Limb (tissue), 2 donors: ENCODE measurements at regions not wholly inside any gene's neighbourhood (a gene's known extent, or its start where the extent isn't known, plus 50 kb on each side); places are given as distances from the start of the nearest gene placed in this dataset.

Experiments
- DNase-seq, 2 donors: peaks; one replicate each; pipeline ENCODE4 v3.0.0-alpha.2; 2016; ENCODE audit errors: extremely low spot score in 2 of 2

DNA sequence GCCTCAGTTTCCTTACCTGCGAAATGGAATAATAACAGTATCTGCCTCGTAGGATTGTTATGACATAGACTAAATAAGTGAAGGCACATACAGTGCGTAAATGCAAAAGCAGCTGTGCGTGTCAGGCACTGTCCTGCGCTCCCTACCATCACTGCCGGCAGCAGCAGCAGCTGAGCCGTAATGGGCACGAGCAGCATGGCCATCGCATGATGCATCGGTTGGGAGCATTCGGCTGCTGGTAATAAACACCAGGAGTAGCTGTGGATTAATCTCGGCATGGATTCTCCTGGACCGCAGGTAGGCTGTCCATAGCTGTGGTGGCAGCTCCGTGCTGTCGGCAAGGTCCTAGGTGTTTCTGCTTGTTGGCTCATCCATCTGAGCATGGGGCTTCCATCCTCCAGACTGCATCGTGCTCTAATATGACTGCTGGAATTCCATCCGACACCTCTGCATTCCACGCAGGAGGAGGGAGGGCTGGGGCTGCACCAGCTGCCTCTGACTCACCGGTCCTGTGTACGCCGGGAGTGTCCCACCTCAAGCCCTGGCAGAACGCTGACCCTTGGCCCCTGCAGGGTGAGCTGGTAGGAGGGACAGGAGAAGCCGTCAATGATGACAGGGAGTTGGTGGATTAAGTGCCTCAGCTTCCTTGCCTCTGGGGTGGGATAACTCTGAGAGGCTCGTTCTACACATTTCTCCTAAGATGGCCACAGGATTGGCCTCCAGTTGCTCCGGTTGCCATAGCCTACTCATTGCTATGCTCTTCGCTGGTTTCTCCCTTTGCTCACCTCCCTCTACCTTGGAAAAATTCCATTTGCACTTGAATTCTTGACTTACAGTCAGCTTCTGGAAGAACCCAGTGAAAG lies 100.9 kb upstream of the PMEPA1 start:
- no peak for DNase-seq

- no peak for DNase-seq
These were observed 99.9 kb upstream of the PMEPA1 start for GRCh38 chr20:57809661-57810172.

DNA sequence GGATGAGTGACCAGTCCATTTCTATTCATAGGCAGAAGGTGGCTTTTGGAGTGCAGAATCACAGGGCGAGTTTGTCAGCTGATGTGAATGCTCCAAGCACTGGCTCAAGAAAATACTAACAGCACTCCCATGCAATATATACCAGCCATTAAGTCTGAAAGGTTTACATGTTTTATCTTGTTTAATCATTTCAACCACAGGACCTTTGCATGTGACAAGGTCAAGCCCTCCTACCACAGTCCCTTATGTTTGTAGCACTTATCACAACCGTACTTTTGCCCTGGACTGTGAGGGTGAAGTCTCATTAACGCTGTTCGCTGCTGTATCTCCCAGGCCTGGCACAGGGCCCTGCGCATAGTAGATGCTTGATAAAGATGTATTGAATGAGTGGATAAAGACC lies 99.3 kb upstream of the PMEPA1 start:
- DNase-seq: no peak

DNA sequence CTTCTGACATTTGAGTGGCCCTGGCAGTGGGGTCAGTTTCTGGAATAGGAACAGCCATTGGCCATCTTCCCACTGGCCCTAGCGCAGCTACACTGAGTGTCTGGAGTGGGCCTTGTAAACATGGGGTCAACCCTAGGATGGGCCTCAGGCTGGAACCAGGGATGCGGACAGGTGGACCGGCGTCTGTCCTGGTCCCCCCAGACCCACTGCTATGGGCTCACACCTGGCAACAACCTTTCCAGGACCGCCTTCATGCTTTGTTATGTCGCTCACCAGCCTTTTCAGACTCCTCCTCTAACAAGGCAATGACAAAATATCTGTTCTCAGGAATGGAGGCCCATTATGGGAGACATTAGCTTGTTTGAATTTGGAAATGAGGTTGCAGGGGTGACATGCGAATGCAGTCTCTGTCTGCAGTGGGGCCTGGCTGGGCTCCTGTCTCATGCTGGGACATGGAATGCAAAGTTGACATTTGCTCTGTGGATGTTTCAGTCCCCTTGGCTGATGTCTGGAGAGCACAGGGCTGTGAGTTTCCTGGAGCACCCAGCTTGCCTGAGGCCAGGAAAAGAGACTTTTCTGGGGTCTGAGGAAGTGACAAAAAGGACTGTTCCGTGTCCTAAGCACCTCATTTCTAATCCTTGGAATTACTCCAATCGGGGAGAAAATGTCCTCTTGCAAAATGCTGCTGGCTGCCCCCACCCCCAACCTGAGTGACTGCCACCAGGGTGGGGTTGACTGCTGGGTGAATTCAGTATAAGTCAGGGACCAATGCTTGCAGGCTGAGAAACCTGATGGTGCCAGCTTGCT lies 98.7 kb upstream of the PMEPA1 start:
- DNase-seq: no peak

DNA sequence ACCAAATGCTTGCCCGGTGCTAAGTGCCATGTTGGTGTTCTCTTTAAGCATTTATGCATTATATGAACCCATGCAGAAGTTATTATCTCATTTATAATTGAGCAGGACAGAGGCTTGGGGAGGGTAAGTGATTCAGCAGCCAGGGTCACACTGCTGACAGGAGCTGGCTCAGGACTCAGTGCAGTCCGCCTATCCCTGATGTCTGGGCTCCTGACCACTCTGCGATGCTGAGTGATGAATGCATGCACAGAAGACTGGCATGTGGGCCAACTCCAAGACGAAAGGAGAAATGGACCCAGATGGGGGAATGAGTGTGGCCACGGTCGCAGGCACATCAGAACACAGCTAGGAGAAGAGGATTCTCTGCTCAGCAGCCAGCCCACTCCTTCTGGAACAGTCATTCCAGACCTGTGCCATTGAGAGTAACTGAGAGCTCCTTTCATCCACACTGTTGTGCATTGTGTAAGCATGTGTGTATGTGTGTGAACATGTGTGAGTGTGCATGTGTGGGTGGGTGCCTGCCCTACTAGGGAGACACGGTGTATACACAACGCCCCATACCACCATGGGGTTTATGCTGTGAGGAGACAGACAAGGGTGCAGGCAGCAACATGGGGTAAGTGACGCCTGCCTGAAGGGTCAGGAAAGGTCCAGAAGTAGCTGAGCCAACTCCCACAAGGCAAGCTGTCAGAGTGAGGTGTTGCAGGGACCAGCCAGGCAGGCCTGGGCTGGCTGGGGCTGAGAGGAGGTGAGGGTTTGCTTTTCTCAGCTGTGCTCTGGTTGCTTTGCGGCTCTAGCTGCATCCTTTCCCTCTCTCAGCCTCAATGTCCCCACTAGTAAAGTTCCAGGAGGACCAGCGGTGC lies 97.8 kb upstream of the PMEPA1 start:
- no peak for DNase-seq

- no peak for DNase-seq
These were observed 97.2 kb upstream of the PMEPA1 start for GRCh38 chr20:57806975-57807374.

GRCh38 chr20:57806476-57806875 lies 96.7 kb upstream of the PMEPA1 start:
- DNase-seq: no peak

GRCh38 chr20:57805747-57806146 lies 95.9 kb upstream of the PMEPA1 start:
- no peak for DNase-seq

DNA sequence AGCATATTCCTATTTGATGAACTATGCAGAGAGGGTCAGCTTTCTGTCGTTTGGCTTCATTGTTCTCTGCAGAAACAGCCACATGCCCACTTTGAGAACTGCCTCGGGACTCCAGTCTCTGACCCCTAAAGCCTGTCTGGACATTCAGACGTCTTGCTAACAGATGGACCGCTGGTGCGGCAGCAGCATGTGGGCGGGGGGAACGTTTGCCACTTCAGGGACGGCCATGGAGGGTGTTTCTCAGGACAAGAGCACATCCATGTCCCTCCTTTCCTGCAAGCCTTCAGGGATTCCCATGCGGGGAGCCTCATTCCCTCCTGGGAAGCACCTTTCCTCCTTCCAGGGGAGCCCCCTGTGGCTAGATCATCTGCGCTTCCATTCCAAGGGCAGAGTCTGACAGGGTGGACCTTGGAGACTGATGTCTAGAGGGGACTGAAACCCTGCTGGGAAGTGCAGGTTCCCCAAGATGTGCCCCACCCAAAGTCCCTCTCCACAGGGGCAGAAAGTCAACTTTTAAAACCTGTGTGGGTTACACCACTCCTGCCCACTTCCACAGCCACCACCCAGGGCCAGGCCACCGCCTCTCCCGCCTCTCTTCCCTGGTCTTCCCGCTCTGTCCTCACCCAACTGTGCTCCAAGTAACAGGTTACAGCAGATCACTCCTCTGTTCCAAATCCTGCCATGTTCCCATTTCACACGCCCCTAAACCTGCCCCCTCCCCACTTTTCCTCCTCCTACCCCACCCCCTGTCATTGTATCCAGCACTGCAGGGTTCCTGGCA lies 94.8 kb upstream of the PMEPA1 start:
- no peak for DNase-seq

GRCh38 chr20:57803508-57804005 lies 93.7 kb upstream of the PMEPA1 start:
- DNase-seq: no peak

GRCh38 chr20:57802765-57803507 lies 93.1 kb upstream of the PMEPA1 start:
- no peak for DNase-seq

DNA sequence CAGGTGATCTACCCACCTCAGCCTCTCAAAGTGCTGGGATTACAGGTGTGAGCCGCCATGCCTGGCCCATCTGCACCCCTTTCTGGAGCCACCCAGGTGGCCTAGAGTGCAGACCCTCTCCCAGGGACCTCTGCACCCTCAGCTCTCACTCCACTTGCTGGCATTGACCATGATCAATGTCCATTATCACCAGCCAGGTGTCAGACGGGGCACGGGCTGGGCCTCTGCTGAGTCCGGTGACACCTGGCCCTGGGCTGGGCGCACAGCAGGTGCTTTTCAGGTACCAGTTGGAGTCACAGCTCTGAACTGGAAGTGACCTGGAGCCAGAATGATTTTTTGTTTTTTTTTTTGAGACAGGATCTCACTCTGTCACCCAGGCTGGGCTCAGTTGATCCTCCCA lies 91.8 kb upstream of the PMEPA1 start:
- DNase-seq: no peak

DNA sequence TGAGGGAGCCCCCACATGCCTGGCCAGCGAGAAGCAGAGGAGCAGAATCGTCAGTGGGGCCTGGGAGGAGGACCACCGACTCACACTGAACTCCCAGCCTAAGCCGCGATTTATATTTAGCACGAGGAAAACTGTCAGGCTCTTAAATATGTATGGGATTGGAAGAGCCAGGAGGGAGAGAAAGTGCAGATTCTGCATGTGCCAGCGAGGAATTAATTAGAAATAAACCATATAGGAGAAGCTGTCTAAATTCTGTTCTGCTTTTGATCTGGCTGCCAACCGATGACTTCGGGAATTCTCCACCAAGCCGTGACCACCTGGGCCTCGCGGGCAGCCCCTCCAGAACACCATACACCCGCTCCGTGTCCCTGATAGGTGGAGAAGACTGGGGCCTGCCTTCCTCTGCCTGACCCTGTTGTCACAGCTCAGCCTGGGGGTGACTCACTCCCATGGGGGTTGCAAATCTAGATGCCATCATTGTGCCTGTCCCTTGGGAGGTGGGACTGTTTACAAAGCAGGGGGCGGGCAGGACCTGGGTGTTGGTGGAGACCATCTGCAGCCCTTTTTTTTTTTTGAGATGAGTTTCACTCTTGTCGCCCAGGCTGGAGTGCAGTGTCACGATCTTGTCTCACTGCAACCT lies 91.1 kb upstream of the PMEPA1 start:
- DNase-seq: no peak

- DNase-seq: no peak
These were observed 87.6 kb upstream of the PMEPA1 start for GRCh38 chr20:57797401-57797800.

DNA sequence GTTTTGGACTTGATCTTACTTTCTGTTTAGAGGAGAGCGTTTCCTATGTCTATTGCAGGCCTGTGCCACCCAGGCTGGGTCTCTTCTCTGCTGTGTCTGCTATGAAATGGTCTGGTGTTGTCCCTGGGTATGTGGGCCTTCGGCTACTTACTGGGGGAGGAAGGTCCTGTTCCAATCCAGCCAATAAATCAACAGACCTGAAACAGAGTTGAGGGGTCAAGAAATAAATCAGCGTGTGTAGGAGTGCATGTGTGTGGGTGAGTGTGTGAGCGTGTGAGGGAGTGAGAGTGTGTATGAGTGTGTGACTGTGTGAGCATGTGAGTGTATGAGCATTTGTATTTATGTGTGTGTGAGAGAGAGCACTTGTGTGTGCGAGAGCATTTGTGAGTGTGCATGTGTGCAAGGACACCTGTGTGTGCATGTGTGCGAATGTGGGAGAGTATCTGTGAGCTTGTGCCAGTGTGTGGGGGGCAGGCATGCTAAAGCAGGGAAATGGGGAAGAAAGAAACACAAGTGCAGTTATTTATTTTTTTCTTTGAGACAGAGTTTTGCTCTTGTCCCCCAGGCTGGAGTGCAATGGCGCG lies 86.3 kb upstream of the PMEPA1 start:
- DNase-seq: no peak

- DNase-seq: no peak
These were observed 85.5 kb upstream of the PMEPA1 start for GRCh38 chr20:57795342-57795697.

DNA sequence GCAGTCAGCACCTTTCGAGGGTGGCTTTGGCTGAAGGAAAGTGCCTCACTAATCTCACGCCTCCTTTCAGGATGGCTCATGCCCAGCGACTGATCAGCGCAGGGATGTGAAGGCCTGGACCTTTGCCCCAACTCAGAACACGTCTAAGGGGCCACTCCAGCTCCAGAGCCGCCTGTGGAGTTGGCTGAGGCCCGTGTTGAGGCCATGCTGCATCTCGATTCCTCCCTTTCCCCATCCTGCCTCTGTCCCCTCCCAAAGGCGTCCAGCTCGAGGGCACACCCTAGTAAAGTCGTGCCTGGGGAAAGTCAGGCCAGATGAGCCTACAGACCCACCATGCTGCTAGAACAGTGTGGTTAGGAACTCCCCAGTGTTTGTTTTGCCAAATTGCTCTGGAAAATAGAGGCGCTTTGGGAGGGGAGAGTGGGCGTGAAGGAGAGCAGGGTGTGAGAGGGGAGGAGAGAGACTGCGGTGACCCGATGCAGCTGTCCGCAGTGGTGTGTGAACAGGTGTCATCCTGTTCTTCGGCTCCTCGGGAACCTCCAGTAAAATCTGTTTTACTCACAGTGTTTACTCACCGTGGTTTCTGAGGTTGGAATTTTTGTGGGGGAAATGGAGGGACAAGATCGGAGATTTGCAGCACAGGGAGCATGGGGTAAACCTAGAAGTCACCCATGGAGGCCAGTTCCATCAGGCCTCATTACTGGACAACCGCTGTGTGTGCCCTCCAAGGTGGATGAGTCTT lies 85.0 kb upstream of the PMEPA1 start:
- no peak for DNase-seq

DNA sequence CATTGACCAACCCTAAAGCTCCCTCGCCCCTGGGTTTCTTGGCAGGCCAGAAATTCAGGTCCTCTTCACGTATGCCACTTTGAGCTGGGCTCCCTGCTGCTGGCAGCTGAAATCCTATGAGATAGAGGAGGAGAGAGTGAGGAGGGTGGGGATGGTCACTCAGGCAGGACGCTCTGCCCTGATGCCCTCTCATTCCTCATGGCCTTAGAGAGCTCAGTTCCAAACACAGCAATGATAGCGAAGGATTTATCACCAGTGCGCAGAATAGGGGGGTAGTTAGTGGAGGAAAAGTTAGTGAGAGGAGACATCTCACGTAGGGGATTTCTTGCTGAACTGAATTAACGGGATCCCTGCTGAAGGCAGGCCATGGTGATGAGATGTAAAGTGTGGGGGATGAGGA lies 84.2 kb upstream of the PMEPA1 start:
- DNase-seq: no peak
